Vagina (tissue), 2 donors: ENCODE measurements at regions not wholly inside any gene's neighbourhood (a gene's known extent, or its start where the extent isn't known, plus 50 kb on each side); places are given as distances from the start of the nearest gene placed in this dataset.

Experiments used
- CTCF ChIP-seq, 3 experiments: fragments of 450-650 bp in 2 of 3; fragments of 200-600 bp in 1 of 3; sonication (generic) in 1 of 3; IDR thresholded peaks; one replicate each; pipeline ENCODE4 v1.5.1; 2017 to 2019; ENCODE audit warnings: antibody characterized with exemption in 3 of 3, mild to moderate bottlenecking in 2 of 3, moderate library complexity in 2 of 3
- POLR2A ChIP-seq, 2 donors: fragments of 450-650 bp; IDR thresholded peaks; one replicate each; pipeline ENCODE4 v1.6.1; 2017; ENCODE audit warnings: antibody characterized with exemption in 2 of 2, mild to moderate bottlenecking in 2 of 2, moderate library complexity in 2 of 2

GRCh38 chr4:173661001-173661400 lies 131.0 kb upstream of the HAND2 start:
- TF ChIP-seq POLR2A (IDR thresholded peaks at IDR 0.05), result no peak
- TF ChIP-seq CTCF (IDR thresholded peaks at IDR 0.05), result no peak
